Fibroblast of lung (primary cell): ENCODE measurements at regions not wholly inside any gene's neighbourhood (a gene's known extent, or its start where the extent isn't known, plus 50 kb on each side); places are given as distances from the start of the nearest gene placed in this dataset.

Experiments
- CTCF ChIP-seq, 2 donors: IDR thresholded peaks in 1 of 2; conservative IDR thresholded peaks in 1 of 2; 1 replicate in 1 of 2; 2 replicates in 1 of 2; pipeline ENCODE4 v1.5.1; 2011 to 2012; ENCODE audit warnings: low read length in 2 of 2, control low read depth in 1 of 2, inconsistent platforms in 1 of 2, low read depth in 1 of 2, mild to moderate bottlenecking in 1 of 2
- EZH2 ChIP-seq: IDR thresholded peaks from 2 replicates; pipeline ENCODE4 v1.5.1; 2012; ENCODE audit warnings: low read length, control low read depth, mild to moderate bottlenecking; ENCODE audit errors: missing control alignments

- no peak for TF ChIP-seq CTCF (conservative IDR thresholded peaks at IDR 0.05 in 1 of 2, IDR thresholded peaks at IDR 0.05 in 1 of 2; ENCODE audit: low read depth in 1 of 2, low read length in 2 of 2)
- no peak for TF ChIP-seq EZH2
Observed at GRCh38 chr15:63444611-63445010, 59.8 kb upstream of the USP3 start.
